Duodenal mucosa (tissue), 2 donors: ENCODE measurements at regions not wholly inside any gene's neighbourhood (a gene's known extent, or its start where the extent isn't known, plus 50 kb on each side); places are given as distances from the start of the nearest gene placed in this dataset.
"Not testable (repeated sequence)": the region's sequence is repeated elsewhere in the genome, so short reads cannot be mapped to it uniquely, and the experiment has no call there.

ENCODE experiments used
- H3K27ac ChIP-seq: one replicate; pipeline ENCODE4 v1.7.0; 2013; ENCODE audit warnings: low read depth, low read length
- H3K27me3 ChIP-seq, 2 donors: one replicate each; pipeline ENCODE4 v1.7.0; 2013; ENCODE audit warnings: low read length in 2 of 2, control low read depth in 1 of 2; ENCODE audit not compliant: insufficient read depth in 2 of 2, control insufficient read depth in 1 of 2
- H3K36me3 ChIP-seq, 2 donors: one replicate each; pipeline ENCODE4 v1.7.0; 2013; ENCODE audit warnings: low read length in 2 of 2, control low read depth in 1 of 2; ENCODE audit not compliant: insufficient read depth in 2 of 2, control insufficient read depth in 1 of 2
- H3K4me1 ChIP-seq, 2 donors: one replicate each; pipeline ENCODE4 v1.7.0; 2013; ENCODE audit warnings: low read length in 2 of 2, control low read depth in 1 of 2; ENCODE audit not compliant: insufficient read depth in 2 of 2, control insufficient read depth in 1 of 2
- H3K4me3 ChIP-seq, 2 donors: one replicate each; pipeline ENCODE4 v1.7.0; 2013; ENCODE audit warnings: low read length in 2 of 2, low read depth in 1 of 2
- H3K9ac ChIP-seq, 2 donors: one replicate each; pipeline ENCODE4 v1.7.0; 2013; ENCODE audit warnings: low read length in 2 of 2, low read depth in 1 of 2
- H3K9me3 ChIP-seq, 2 donors: one replicate each; pipeline ENCODE4 v1.7.0; 2013; ENCODE audit warnings: low read length in 2 of 2, control low read depth in 1 of 2; ENCODE audit not compliant: control insufficient read depth in 1 of 2

- Histone ChIP-seq H3K4me3 (no peak overlapping the region), H3K9me3 (no peaks in the 10 kb centered on the region), H3K36me3 (no peaks in the 10 kb centered on the region), H3K27me3 (no peaks in the 10 kb centered on the region), H3K9ac (no peak overlapping the region), H3K27ac (no peak overlapping the region), H3K4me1 (no peaks in the 10 kb centered on the region)
Observed at GRCh38 chr6:104449918-104450317, 409.8 kb downstream of the HACE1 start.

- H3K9me3 ChIP-seq, H3K4me3 ChIP-seq, H3K27ac ChIP-seq, H3K9ac ChIP-seq, H3K36me3 ChIP-seq, H3K27me3 ChIP-seq, H3K4me1 ChIP-seq: not testable (repeated sequence)
Observed at GRCh38 chr6:104446101-104447080, 413.3 kb downstream of the HACE1 start.

GRCh38 chr6:104434519-104434918 lies 425.2 kb downstream of the HACE1 start:
- Histone ChIP-seq H3K27ac (no peak overlapping the region), H3K9ac (no peak overlapping the region), H3K9me3 (no peaks in the 10 kb centered on the region), H3K4me1 (no peaks in the 10 kb centered on the region), H3K27me3 (no peaks in the 10 kb centered on the region), H3K4me3 (no peak overlapping the region), H3K36me3 (no peaks in the 10 kb centered on the region)

- H3K4me3 ChIP-seq = no peak overlapping the region
- no peak overlapping the region for H3K27ac ChIP-seq
- no peaks in the 10 kb centered on the region for H3K36me3 ChIP-seq
- no peaks in the 10 kb centered on the region for H3K4me1 ChIP-seq
- H3K27me3 ChIP-seq = no peaks in the 10 kb centered on the region
- H3K9me3 ChIP-seq = no peaks in the 10 kb centered on the region
- no peak overlapping the region for H3K9ac ChIP-seq
Observed at GRCh38 chr6:104431096-104431495, 428.6 kb downstream of the HACE1 start.

GRCh38 chr6:104428184-104428583 lies 431.5 kb downstream of the HACE1 start:
- Histone ChIP-seq H3K9ac (no peak overlapping the region), H3K36me3 (no peaks in the 10 kb centered on the region), H3K9me3 (no peaks in the 10 kb centered on the region), H3K27ac (no peak overlapping the region), H3K27me3 (no peaks in the 10 kb centered on the region), H3K4me1 (no peaks in the 10 kb centered on the region), H3K4me3 (no peak overlapping the region)

- Histone ChIP-seq H3K9me3 (no peaks in the 10 kb centered on the region), H3K4me1 (no peaks in the 10 kb centered on the region), H3K27me3 (no peaks in the 10 kb centered on the region), H3K27ac (no peak overlapping the region), H3K9ac (no peak overlapping the region), H3K36me3 (no peaks in the 10 kb centered on the region), H3K4me3 (no peak overlapping the region)
Observed at GRCh38 chr6:104423691-104424090, 436.0 kb downstream of the HACE1 start.

- no peak overlapping the region for H3K4me3 ChIP-seq
- H3K9ac ChIP-seq = no peak overlapping the region
- H3K27ac ChIP-seq = no peak overlapping the region
- no peaks in the 10 kb centered on the region for H3K9me3 ChIP-seq
- no peaks in the 10 kb centered on the region for H3K36me3 ChIP-seq
- no peaks in the 10 kb centered on the region for H3K27me3 ChIP-seq
- no peaks in the 10 kb centered on the region for H3K4me1 ChIP-seq
Observed at GRCh38 chr6:104421650-104422049, 438.1 kb downstream of the HACE1 start.

GRCh38 chr6:104418839-104419238 lies 440.9 kb downstream of the HACE1 start:
- Histone ChIP-seq H3K9me3 (peaks cover 0 to 2% of the 10 kb centered on the region in 2 donors), H3K27me3 (no peaks in the 10 kb centered on the region), H3K4me3 (no peak overlapping the region), H3K27ac (no peak overlapping the region), H3K4me1 (no peaks in the 10 kb centered on the region), H3K36me3 (no peaks in the 10 kb centered on the region), H3K9ac (no peak overlapping the region)

- no peaks in the 10 kb centered on the region for H3K27me3 ChIP-seq
- H3K27ac ChIP-seq = no peak overlapping the region
- no peak overlapping the region for H3K4me3 ChIP-seq
- no peaks in the 10 kb centered on the region for H3K4me1 ChIP-seq
- H3K9ac ChIP-seq = no peak overlapping the region
- peaks cover 0 to 2% of the 10 kb centered on the region in 2 donors for H3K9me3 ChIP-seq
- no peaks in the 10 kb centered on the region for H3K36me3 ChIP-seq
Observed at GRCh38 chr6:104418125-104418524, 441.6 kb downstream of the HACE1 start.

- no peaks in the 10 kb centered on the region for H3K27me3 ChIP-seq
- no peak overlapping the region for H3K4me3 ChIP-seq
- H3K4me1 ChIP-seq = no peaks in the 10 kb centered on the region
- H3K9ac ChIP-seq = no peak overlapping the region
- H3K27ac ChIP-seq = no peak overlapping the region
- no peaks in the 10 kb centered on the region for H3K36me3 ChIP-seq
- H3K9me3 ChIP-seq = peaks cover 0 to 2% of the 10 kb centered on the region in 2 donors
Observed at GRCh38 chr6:104414723-104415122, 445.0 kb downstream of the HACE1 start.
